NCI-H2029 treated with DMSO at 0.1 percent for 48 hours (cell line): ENCODE measurements at regions not wholly inside any gene's neighbourhood (a gene's known extent, or its start where the extent isn't known, plus 50 kb on each side); places are given as distances from the start of the nearest gene placed in this dataset.

Experiments used
- DNase-seq: peaks from one replicate; lab custom pipeline; 2025; lab: John Stamatoyannopoulos, UW

DNA sequence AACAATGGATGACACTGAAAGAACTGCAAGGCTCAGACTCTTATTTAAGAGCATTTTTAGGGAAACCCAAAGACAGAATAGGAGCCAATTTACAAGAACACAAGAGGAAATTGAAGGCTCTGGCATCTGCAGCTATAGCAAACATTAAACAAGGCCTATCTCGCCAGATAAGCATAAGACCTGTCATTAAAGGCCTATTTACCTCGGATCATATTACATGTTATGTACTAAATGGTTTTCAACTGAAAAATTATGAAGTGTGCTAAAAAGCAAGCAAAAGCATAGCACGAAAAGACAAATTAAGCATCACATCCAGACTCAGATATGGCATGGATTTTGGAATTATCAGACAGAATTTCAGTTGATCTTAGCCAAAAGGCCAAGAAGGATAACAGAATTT, 617.1 kb downstream of the SQOR start:
- DNase-seq = peak; percentile 14

DNA sequence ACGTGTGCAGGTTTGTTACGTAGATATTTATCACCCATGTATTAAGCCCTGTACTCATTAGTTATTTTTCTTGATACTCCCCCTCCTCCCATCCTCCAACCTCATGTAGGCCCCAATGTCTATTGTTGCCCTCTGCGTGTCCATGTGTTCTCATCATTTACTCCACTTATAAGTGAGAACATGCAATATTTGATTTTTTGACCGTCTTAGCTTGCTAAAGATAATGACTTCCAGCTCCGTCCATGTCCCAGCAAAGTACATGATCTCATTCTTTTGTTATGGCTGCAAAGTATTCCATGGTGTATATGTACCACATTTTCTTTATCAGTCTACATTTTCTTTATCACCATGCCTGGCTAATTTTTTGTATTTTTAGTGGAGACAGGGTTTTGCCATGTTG, 623.2 kb downstream of the SQOR start:
- DNase-seq = no peak

DNA sequence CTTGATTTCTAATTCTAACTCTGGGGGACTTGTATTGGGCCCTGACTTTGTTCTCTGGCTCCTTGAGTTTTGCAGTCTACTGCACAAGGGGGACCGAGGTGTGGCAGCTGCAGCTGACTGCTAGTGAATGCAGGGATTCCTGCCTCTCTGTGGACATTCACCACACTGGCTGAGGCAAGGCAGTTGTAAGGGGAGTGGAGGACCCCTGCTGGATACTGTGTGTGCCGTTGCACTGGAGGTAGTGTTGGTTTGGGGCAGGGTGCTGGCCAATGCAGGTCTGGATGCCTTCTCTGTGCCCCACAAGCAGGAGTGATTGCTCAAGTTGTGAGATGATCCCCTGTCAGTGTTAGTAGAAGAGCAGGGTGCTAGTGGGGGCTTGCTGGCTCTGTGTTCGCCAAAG, 626.1 kb downstream of the SQOR start:
- no peak for DNase-seq

DNA sequence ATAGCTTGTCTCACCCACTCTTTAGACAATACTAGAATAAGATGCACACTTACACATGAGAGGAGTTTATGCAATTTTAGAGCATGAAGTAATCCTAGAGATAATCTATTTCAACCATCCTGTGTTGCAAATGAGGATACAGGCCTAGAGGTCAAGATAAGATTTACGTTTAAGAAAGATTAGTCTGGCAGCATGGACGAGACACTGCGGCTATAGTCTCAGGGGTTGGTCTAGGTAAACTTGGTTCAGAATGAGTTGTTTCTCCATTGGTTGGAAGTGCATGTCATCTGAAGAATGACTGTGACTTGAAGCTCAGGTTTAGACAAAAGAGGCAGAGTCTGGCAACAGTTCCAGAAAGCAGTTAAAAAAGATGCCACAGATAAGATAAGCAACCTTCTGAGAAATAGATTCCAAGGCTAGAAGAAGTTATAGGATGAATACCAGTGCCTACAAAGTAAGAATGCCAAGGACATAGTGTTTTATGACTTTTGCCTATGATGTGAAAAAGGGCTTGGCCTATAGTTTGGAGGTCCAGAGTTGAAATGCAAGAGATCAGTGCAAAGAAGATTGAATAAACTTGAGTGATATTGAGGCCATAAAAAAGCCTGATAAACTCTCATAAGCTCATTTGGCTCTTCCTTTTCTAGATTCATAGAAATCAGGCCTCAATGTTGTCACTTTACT, 631.0 kb downstream of the SQOR start:
- no peak for DNase-seq

DNA sequence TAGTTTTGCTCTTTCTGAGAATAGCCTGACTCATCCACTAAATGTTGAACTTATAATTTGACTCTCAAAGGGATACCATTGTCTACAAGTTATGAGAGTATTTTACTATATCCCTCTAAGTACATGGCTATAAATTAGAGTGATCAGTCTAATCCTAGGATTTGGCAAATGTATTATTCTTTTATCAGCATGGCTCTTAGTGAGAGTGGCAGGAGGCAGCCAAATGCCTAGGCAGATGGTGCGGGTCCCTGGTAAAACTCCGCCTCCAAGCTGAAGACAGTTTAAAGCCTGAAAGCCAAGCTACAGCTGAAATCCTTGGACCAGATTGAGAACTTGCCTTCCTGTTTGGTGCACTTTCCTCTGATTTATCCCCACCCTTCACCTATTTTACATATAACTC, 631.8 kb downstream of the SQOR start:
- DNase-seq = no peak

DNA sequence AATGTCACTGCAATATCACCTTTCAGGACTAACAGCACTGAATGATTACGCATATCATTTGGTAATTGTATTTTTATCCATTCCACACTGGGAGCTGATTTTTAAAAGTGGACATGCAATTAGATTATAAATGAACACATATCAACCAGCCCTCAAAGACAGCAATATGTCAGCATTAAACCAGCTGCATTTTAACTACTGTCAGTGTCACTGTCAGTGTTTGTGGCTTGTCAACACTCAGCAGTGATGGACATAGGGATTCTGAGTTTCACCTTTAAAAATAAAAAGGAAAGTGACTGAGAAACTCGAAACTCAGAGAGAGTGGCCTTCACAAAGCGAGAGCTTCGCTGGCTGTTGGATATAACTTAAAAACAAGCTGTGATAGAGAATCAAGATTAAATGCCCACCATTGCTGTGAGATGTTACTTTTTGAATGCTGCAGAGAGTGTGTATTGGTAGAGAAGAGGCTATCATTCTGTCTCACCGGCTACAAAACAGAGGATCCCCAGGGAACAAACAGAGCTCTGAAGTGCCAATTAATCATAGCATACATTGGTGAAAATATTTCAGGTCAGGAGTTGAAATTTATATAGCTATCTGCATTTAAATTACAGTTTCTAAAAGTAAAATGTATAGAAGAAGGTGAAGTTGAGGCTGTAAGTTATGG, 635.8 kb downstream of the SQOR start:
- DNase-seq = no peak

DNA sequence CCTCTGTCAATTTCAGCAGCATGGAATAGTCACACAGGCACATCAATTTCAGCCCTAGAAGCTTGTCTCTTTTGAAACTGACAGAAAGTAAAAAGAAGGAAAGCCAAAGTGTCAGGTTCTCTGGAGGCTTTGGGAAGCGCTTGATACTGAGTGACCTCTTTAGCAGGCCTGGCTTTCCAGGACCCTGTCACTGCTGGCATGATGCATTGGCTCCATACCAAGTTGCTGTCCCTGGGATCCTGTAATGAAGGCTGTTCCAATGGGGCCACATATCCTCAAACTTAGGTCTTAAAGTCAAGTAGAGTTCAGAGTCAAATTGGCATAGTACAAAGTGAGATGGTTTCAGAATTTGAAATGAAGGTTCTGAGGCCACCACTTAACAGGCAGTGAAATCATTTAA, 640.9 kb downstream of the SQOR start:
- DNase-seq = no peak

DNA sequence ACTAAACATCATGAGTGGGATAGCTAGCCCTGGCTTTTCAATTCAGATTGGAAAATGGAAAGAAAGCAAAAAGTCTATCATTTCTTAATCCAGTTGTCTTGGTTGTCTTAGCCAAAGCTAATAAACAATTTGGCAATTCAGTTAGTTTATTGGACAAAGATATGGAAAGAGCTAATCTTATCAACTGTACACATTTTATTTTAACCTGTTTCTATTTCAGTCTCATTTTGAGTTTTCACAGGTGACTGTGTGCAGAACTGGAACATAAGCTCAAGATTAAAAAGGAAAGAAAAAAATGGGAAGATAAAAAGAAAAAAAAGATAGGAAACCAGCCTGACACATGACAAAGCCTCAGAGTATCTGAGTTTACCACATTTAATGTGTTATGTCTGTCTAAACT, 642.6 kb downstream of the SQOR start:
- no peak for DNase-seq

DNA sequence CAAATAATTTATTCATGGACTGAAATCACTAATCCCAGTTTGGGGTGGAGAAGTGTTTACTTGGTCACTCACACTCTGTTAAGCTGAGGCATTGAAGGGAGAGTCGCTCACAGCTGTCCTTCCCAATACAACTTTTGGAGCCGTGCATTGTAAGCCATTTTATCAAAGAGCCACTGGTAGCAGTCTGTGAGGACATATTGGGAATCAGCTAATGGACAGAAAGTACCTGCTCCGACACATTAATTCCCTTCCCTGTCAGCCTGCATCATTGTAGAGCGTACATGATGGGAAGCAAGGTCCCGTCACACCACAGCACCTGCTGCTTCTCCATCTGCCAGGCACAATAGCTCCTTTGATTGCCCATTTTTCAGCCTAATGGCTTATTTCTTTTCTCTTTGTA, 643.2 kb downstream of the SQOR start:
- peak; percentile 5 for DNase-seq

DNA sequence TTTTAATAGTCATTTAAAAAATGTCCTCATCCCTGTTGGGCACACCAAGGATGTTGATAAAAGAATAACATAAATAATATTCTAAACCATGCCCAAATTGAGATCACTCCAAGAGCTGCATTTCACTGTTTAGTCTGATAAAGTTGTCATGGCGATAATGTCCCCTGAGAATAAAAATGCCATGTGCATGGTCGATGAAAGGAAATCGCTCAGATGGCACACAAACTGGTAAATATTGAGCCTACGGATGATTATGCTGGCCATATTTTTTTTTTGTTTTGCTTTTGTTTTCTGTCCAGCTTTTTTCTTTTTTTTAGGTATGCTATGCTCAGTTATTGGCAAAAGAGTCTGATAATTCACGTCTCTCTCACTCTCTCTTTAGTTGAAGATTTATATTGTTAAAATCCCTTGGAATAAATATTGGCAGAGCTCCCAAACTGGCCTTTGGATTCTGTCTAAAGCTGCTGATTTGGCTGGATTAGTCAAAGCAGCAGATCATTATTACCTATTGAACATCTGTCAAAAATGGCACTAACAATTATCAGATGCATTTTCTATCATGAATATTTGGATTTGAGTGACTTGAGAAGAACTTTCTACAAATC, 643.8 kb downstream of the SQOR start:
- no peak for DNase-seq

DNA sequence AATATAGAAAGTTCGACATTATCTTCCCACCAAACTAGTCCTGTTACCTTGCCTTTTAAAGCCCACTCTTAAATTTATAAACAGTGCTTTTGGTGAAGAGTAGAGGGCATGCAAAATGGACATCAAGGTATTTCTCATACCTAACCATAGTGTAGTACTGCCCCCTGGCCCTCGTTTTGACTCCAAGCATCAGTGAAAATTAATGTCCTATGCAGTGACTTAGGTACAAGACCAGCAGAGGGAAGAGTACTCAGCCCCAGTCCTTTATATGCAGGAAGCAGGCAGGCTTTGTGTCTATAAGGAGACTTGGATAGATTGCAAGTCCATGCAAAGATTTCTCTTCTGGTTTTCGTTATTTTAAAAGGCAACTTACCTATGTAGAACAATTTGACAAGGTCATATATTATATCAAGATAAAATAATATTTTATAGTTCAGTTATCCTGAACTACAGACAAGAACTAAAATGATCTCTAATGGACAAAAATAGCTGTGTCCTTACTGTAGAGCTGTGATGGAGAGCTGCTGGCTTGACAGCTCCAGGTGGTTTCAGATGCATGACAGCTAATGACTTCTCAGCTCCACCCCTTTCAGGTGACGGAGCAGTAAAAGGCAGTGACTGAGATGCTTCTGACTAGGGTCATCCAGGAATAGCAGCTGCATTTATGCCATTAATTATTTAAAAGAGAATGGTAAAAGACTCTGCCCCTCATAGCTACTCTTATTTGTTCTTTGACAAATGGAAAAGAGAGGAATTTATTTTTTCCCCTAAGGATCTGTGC, 646.1 kb downstream of the SQOR start:
- DNase-seq = no peak

DNA sequence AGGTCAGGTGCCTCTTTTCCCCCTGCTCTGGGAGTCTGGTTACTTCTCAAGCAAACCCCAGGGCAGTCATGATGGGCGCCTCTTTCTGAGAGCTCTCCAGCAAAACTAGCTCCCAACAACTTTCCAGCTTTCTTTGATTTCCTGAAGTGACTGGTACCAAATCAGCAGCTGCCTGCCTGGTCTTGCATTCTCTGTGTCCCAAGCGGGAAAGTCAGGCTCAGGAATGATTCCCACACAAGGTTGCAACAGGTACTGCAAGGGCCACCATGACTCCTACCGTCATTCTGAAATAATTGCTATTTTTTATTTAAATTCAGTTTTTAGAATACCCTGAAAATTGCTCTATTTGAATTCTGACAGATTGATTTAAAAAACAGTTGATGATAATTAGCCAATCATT, 658.7 kb downstream of the SQOR start:
- no peak for DNase-seq

DNA sequence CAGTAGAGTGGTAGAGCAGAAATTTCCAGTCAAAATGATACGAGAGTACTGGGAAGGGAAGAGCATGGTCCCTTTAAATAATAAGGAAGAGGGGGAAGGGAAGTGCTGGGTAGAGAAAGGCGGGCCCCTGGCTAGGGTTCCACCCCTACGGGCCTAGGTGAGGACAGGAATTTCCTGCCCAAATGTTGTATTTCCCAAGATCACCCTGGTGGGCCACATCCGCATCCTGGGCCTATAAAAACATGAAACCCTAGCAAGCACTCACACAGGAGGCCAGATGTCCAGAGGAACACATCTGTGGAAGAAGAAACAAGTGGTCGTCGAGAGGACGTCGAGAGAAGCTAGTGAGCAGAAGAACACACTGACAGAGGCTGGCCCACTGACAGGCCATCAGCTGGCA, 661.2 kb downstream of the SQOR start:
- no peak for DNase-seq

DNA sequence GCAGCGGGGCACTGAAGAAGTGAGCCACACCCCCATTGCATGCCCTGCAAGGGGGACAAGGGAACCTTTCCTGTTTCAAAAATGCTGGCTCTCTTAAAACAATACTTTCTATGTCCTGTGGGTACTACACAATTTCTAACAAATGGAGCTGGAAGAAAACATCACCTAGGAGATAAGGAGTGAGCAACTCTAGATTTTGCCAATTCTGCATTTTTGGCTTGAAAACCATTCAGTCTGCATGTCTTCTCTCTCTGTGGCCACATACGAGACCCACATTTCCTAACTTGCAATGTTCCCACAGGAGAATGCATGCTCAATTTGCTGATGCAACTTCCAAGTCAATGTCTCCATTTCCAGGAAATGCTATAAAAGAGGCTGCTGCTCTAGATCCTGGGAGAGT, 662.0 kb downstream of the SQOR start:
- no peak for DNase-seq

DNA sequence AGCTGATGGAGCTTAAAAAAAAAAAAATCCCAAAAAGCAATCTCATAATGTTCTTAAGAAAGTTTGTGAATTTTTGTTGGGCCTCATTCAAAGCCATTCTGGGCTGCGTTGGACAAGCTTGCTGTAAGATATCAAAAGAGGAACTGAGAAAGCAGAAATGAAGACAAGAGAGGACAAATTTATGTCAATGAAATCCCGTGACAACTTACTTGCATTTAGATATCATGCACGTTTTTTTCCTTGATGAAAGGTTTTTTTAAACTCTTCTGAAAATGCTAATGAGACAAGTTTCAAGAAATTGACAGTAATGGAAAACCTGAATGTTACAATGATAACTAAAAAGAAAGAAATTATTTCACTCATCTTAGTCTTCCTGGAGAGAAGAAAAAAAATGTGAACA, 662.9 kb downstream of the SQOR start:
- no peak for DNase-seq

DNA sequence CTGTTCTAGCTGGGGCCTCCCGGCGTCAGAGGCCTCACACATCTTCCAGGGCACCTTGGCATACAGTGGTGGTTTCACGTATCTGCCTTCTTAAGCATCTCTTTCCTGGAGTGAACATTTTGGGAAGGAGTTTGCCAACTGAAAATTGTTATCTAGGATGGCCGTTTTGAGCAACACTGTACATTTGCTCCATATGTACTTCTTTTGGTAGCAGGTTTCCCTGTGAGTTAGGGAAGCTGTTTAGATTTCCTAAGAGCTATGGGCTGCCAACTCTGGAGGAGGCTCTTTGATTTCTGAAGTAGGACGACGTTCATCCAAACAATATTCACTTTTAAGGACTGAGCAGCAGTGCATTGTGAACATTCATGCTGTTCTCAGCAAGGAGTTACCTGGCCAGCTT, 665.9 kb downstream of the SQOR start:
- DNase-seq = peak; percentile 27

DNA sequence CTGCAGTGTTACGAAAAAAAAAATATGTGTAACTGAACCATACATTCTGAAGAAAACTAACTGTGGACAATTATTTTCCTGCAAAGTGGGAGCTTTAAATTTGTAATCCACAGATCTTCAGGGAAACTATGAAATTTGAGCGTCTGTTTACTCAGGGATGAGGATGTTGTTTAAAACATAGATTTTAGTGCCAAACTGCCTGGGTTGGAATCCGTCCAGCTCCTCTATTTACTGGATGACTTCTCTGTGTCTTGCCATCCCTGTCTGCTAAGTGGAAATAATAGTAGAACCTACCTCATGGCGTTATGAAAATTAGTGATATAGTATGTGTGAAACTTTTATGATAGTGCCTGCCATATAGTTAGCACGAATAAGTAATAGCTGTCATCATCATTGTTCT, 666.5 kb downstream of the SQOR start:
- peak; percentile 25 for DNase-seq

DNA sequence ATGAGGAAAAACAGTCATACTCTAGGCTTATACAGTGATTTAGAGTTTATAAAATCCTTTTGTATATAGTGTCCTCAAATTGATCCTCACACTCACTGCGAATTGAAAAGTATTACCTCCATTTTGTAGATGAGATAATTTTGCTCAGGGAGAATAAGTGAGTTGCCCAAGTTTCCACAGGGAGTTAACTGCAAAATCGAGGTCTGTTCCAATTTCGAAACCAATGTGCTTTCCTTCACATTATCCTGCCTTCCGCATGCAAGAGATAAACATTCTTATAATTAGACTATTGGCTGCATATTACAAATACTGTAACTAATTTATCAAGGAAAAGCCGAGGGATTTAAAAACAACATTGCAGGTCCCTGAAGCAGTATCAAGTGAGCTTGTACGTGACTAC, 667.0 kb downstream of the SQOR start:
- no peak for DNase-seq

DNA sequence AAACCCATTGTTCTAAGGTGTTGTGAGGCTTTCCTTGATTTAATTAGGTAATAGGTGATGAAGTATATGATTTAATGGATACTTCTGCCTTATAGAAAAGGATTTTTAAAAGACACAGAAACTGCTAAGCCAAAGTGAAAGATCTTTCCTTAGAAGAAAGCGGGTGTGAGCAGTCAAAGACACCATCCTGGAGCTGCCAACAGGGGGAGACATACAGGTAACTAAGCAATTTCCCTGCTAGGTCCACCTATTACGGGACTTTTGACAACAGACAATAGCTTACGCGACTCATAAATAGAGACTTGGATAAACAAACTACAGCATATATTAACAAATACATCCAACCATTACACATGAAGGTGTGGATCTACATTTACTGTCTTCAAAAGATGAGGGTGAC, 669.5 kb downstream of the SQOR start:
- no peak for DNase-seq

DNA sequence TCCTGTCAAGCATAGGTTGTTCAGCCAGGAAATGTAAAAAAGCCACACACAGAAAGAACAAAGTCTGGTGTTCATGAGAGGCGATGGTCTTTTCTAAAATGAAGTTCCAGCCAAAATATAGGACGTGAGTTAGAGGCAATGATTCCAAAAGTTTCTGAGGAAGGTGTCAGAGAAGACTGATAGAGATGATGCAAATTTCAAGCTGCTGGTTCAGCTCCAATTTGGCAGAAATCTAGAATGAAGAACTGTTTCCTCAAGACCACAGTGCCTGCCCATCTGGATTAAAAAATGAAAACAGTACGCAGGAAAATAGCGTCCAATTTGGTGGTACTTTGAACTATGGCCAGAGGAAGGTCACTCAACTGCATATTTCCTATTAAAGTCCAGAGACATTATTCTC, 672.9 kb downstream of the SQOR start:
- DNase-seq = no peak

DNA sequence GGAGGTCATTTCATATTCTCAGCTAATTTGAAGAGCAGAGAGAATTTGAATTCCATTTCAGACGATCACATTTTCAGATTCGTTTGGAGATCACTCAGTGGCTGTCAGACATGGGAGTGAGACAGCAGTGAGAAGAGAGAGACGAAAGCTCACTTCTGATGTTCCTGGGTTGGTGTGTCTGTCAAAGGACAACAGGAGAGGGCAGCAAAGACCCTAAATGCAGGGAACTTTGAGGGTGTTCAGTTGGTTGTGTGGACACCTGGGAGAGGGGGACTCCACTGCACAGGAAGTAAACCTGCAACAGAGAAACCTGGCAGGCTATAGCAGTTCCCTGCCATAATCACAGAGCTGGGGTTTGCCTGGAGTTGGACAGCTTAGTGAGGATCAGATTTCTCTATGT, 675.1 kb downstream of the SQOR start:
- no peak for DNase-seq

DNA sequence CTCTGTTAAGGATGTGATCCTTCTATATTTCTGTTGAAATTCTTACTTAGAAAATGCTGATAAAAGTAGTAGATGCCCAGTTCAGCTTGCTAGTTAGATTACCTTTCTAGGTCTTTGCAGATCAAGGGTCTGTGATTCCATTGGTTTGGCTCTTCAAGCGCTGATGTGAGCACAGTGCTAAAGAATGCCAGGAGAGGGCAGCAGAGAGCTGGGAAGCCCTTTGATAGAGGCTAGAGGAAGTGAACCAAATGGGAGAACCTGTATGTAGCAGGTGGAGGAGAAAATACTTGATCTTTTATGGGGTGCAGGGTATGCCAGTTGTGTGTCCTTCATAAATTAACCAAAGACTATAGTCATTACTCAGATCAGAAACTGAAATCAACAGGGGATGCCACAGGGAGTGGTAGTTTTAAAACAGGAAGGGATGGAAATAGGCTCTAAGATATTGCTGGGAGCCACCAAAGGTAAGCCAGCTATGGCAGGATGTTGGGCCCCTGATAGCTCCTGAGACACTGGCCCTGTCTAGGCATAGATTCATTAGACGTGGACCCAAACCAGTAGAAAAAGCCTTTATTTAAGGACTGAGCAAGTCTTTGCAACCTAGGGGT, 677.4 kb downstream of the SQOR start:
- DNase-seq = peak; percentile 44

DNA sequence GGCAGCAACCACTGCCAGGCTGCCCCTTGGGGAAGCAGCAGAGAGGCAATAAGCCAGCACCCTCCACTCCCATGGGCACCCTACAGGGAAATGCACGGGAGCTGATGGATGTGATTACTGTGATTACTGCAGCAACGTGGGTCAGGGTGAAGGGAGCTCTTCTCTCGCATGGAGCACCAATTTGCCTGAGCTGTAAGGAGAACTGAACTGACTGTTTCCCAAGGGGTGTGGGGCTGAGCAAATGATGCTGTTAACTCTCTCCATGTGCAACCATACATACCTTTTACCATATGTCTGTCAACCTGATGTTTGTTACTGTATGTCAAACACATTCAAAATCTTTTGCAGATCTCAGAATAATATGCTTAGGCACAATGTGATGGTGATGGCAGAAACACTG, 680.6 kb downstream of the SQOR start:
- no peak for DNase-seq
